Lower leg skin (tissue), 4 donors: ENCODE measurements at regions not wholly inside any gene's neighbourhood (a gene's known extent, or its start where the extent isn't known, plus 50 kb on each side); places are given as distances from the start of the nearest gene placed in this dataset.

Source experiments
- DNase-seq, 2 donors: peaks; one replicate each; pipeline ENCODE4 v3.0.0-alpha.2; 2019; ENCODE audit warnings: low spot score in 2 of 2
- H3K4me3 ChIP-seq: fragments of 200-600 bp; sonication (generic); 2 replicates; pipeline ENCODE4 v1.5.1; 2017; ENCODE audit warnings: mild to moderate bottlenecking, low read depth; ENCODE audit not compliant: poor library complexity, severe bottlenecking
- CTCF ChIP-seq, 3 donors: fragments of 450-650 bp; IDR thresholded peaks; one replicate each; pipeline ENCODE4 v1.5.1; 2016; ENCODE audit warnings: antibody characterized with exemption in 3 of 3, mild to moderate bottlenecking in 3 of 3, moderate library complexity in 2 of 3
- POLR2A ChIP-seq, 2 donors: fragments of 450-650 bp; IDR thresholded peaks; one replicate each; pipeline ENCODE4 v1.6.1; 2016 to 2017; ENCODE audit warnings: antibody characterized with exemption in 2 of 2, mild to moderate bottlenecking in 1 of 2, moderate library complexity in 1 of 2
- WGBS, 2 donors: methylation state at CpG; one replicate each; pipeline ENCODE4 v1.1.5; 2018; 5-methylcytosine and 5-hydroxymethylcytosine counted together
- intact Hi-C: fragments of 100-400 bp; cut with DNase I; formaldehyde crosslinking; loops from one replicate; pipeline ENCODE4 v1.15.0; 2023; ENCODE audit warnings: low total_unique reads

DNA sequence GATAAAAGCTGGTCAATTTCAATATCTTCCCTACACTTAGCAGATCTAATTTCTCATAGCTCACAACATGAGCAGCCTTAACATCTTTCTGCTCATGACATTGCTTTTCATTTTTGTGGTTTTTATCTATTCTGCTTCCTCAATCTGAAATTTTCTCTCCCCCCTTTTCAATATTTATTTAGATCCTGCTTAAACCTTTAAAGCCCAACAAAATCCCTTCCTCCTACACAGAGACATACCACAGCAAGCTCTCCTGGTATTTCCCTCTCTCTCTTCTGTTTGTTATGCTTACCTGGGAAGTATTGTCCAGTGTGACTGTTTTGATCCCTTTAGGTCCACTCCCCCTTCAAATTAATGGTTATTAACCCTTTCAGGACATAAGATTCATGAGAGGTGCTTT lies 582.5 kb downstream of the RFPL4B start:
- intact Hi-C loops: no loop called here
- no peak for TF ChIP-seq CTCF (IDR thresholded peaks at IDR 0.05)
- no peak for TF ChIP-seq POLR2A (IDR thresholded peaks at IDR 0.05)
- no peak overlapping the region for H3K4me3 ChIP-seq
- DNase-seq: no peak

GRCh38 chr6:112931832-112932231 lies 584.7 kb downstream of the RFPL4B start:
- intact Hi-C loops: no loop called here
- TF ChIP-seq POLR2A (IDR thresholded peaks at IDR 0.05) (no peak), CTCF (IDR thresholded peaks at IDR 0.05) (no peak)
- WGBS, 2 donors: 60 to 66% methylated on average over 3 of the region's 3 CpGs
- DNase-seq: no peak
- no peak overlapping the region for H3K4me3 ChIP-seq

DNA sequence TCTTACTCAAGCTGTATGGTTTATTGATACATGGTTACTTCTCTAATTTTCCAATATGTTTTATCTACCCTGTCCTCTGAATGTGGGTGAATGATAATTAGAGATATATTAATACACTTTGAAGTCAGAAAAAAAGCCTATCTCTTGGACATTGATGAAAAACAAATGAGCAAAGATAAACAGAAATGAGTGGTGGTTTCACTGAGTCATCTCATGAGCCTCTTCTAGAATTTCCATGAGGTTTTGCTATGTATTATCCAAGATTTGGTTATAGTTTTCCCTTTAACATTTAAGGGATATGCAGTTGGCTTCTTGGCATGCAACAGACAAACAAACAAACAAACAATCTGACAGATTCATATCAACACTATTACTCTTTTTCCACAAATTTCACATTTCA lies 586.8 kb downstream of the RFPL4B start:
- DNase-seq: no peak
- intact Hi-C loops: no loop called here
- TF ChIP-seq POLR2A (IDR thresholded peaks at IDR 0.05): no peak
- TF ChIP-seq CTCF (IDR thresholded peaks at IDR 0.05): no peak
- no peak overlapping the region for H3K4me3 ChIP-seq

GRCh38 chr6:112934433-112935327 lies 587.5 kb downstream of the RFPL4B start:
- WGBS, 2 donors: 57 to 85% methylated on average over 1 of the region's 1 CpG
- no peak for TF ChIP-seq POLR2A (IDR thresholded peaks at IDR 0.05)
- no peak for TF ChIP-seq CTCF (IDR thresholded peaks at IDR 0.05)
- no peak overlapping the region for H3K4me3 ChIP-seq
- intact Hi-C loops: no loop called here
- no peak for DNase-seq

DNA sequence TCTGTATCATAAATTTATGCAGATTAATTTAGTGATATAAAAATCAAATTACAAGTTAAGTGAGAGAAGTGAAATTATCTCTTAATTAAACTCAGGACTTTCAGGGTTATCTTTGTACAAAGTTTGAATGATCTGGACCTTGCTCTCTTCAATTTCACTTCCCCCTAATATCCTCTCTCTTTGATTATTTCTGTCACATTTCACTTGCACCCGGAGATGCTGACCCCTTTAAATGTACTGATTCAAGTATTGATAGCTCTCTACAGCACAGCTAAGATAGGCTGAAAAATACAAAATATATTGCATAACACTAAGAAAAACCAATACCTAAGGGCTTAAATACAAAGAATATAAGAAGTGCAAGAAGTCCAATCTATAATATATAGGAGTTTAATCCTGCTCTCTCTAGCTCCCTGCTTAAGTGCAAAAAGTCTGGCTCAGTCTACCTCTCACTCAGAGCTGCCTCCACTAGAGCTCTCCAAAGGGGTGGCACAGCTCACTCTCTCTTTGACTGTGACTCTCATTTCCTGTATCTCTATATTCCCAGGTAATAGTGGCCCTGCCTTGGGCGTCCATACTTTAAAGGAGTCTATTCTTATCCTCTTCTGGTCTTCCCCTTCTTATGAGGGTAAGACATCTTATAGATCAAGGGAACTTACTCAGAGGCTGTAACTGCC lies 588.4 kb downstream of the RFPL4B start:
- intact Hi-C loops: no loop called here
- no peak overlapping the region for H3K4me3 ChIP-seq
- DNase-seq: no peak
- 73 to 89% methylated on average over 2 of the region's 2 CpGs for WGBS, 2 donors
- TF ChIP-seq CTCF (IDR thresholded peaks at IDR 0.05) (no peak), POLR2A (IDR thresholded peaks at IDR 0.05) (no peak)
